ENCODE measurements at regions not wholly inside any gene's neighbourhood (a gene's known extent, or its start where the extent isn't known, plus 50 kb on each side); places are given as distances from the start of the nearest gene placed in this dataset.

DNA sequence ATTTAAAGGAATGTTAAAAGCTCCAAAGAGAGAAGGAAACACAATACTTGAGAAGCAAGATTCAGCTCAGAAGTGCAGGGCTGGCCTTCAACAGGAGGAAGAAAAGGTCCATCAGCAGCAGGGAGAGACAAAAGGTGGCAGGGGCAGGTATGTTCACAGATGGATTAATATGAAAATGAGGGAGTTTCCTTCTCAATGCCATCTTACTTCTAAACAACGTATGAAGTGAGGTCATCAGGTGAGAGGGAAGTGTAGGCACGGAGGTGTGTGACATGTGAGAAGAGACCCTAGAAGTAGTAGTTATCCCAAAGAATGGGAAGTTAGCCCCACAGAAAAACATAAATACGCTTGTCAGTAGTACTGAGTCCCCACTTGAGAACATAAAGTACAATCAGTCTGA, 122.5 kb downstream of the CCER1 start:
- TF ChIP-seq POLR2A (IDR thresholded peaks at IDR 0.05) (no peak), CTCF (IDR thresholded peaks at IDR 0.05) (no peak)
